Muscle of leg (tissue), 3 donors: ENCODE measurements at regions not wholly inside any gene's neighbourhood (a gene's known extent, or its start where the extent isn't known, plus 50 kb on each side); places are given as distances from the start of the nearest gene placed in this dataset.
"Not testable (repeated sequence)": the region's sequence is repeated elsewhere in the genome, so short reads cannot be mapped to it uniquely, and the experiment has no call there.

ENCODE experiments used
- DNase-seq: peaks from one replicate; pipeline ENCODE4 v3.0.0; 2013
- H3K27ac ChIP-seq: one replicate; pipeline ENCODE4 v1.5.1; 2013; ENCODE audit warnings: mild to moderate bottlenecking, low read length, control low read depth
- H3K27me3 ChIP-seq: one replicate; pipeline ENCODE4 v1.6.1; 2013; ENCODE audit warnings: low read length; ENCODE audit not compliant: control insufficient read depth, insufficient read depth
- H3K36me3 ChIP-seq: one replicate; pipeline ENCODE4 v1.6.1; 2013; ENCODE audit warnings: low read length; ENCODE audit not compliant: control insufficient read depth, insufficient read depth
- H3K4me1 ChIP-seq: one replicate; pipeline ENCODE4 v1.6.1; 2013; ENCODE audit warnings: low read length; ENCODE audit not compliant: control insufficient read depth, insufficient read depth
- H3K4me3 ChIP-seq: one replicate; pipeline ENCODE4 v1.5.1; 2013; ENCODE audit warnings: low read length, control low read depth
- H3K9me3 ChIP-seq: replicated peaks from 2 replicates; pipeline ENCODE4 v1.6.1; 2013; ENCODE audit warnings: low read depth, low read length; ENCODE audit not compliant: control insufficient read depth
- WGBS: methylation state at CpG from one replicate; pipeline ENCODE4 v1.1.5; 2013; ENCODE audit warnings: missing lambda C conversion rate; ENCODE audit not compliant: insufficient coverage; 5-methylcytosine and 5-hydroxymethylcytosine counted together

- H3K4me1 ChIP-seq: peaks cover 80% of the 10 kb centered on the region
- H3K27ac ChIP-seq: peak overlapping the region; percentile 60
Measured at GRCh38 chr16:85202631-85203461, 90.6 kb upstream of the CIBAR2 start.

GRCh38 chr16:85203462-85203813, 91.2 kb upstream of the CIBAR2 start:
- Histone ChIP-seq H3K4me1 (peaks cover 74% of the 10 kb centered on the region), H3K4me3 (no peak overlapping the region), H3K27me3 (no peaks in the 10 kb centered on the region), H3K9me3 (no peaks in the 10 kb centered on the region), H3K27ac (no peak overlapping the region), H3K36me3 (peaks cover 7% of the 10 kb centered on the region)
- no peak for DNase-seq
- 75% methylated on average over 1 of the region's 5 CpGs for WGBS

More at GRCh38 chr16:85202631-85203461, 90.6 kb upstream of the CIBAR2 start:
- H3K27me3 ChIP-seq: no peaks in the 10 kb centered on the region
- H3K36me3 ChIP-seq: peaks cover 3% of the 10 kb centered on the region
- H3K4me3 ChIP-seq: no peak overlapping the region
- peak; percentile 84 for DNase-seq
- 49% methylated on average over 15 of the region's 21 CpGs for WGBS
- H3K9me3 ChIP-seq: no peaks in the 10 kb centered on the region

GRCh38 chr16:85204242-85205010, 92.2 kb upstream of the CIBAR2 start:
- 78% methylated on average over 1 of the region's 7 CpGs for WGBS
- H3K27me3 ChIP-seq: no peaks in the 10 kb centered on the region
- no peak overlapping the region for H3K27ac ChIP-seq
- H3K36me3 ChIP-seq: peaks cover 7% of the 10 kb centered on the region
- H3K9me3 ChIP-seq: no peaks in the 10 kb centered on the region
- H3K4me1 ChIP-seq: peaks cover 72% of the 10 kb centered on the region
- no peak for DNase-seq
- no peak overlapping the region for H3K4me3 ChIP-seq

- H3K36me3 ChIP-seq, DNase-seq, H3K27me3 ChIP-seq, H3K9me3 ChIP-seq, H3K27ac ChIP-seq, H3K4me3 ChIP-seq: not testable (repeated sequence)
- H3K4me1 ChIP-seq: peaks cover 73% of the 10 kb centered on the region
- 94% methylated on average over 3 of the region's 6 CpGs for WGBS
Measured at GRCh38 chr16:85205257-85205656, 93.0 kb upstream of the CIBAR2 start.

GRCh38 chr16:85205747-85206471, 93.6 kb upstream of the CIBAR2 start:
- H3K27me3 ChIP-seq: no peaks in the 10 kb centered on the region
- 28% methylated on average over 22 of the region's 23 CpGs for WGBS
- H3K27ac ChIP-seq: no peak overlapping the region
- peaks cover 7% of the 10 kb centered on the region for H3K36me3 ChIP-seq
- H3K9me3 ChIP-seq: no peaks in the 10 kb centered on the region
- peak; percentile 59 for DNase-seq
- no peak overlapping the region for H3K4me3 ChIP-seq
- H3K4me1 ChIP-seq: peaks cover 72% of the 10 kb centered on the region

- Histone ChIP-seq H3K36me3 (peaks cover 7% of the 10 kb centered on the region), H3K4me1 (peaks cover 71% of the 10 kb centered on the region), H3K27me3 (no peaks in the 10 kb centered on the region), H3K27ac (peak overlapping the region; percentile 47), H3K9me3 (no peaks in the 10 kb centered on the region), H3K4me3 (no peak overlapping the region)
- DNase-seq: peak; percentile 88
- 12% methylated on average over 19 of the region's 31 CpGs for WGBS
Measured at GRCh38 chr16:85206472-85207356, 94.4 kb upstream of the CIBAR2 start.

- Histone ChIP-seq H3K27me3 (no peaks in the 10 kb centered on the region), H3K4me3 (no peak overlapping the region), H3K4me1 (peaks cover 68% of the 10 kb centered on the region), H3K36me3 (peaks cover 7% of the 10 kb centered on the region), H3K9me3 (no peaks in the 10 kb centered on the region), H3K27ac (peak overlapping the region; percentile 47)
- 56% methylated on average over 15 of the region's 24 CpGs for WGBS
- DNase-seq: no peak
Measured at GRCh38 chr16:85207357-85207921, 95.2 kb upstream of the CIBAR2 start.

GRCh38 chr16:85208181-85208580, 95.9 kb upstream of the CIBAR2 start:
- no peaks in the 10 kb centered on the region for H3K27me3 ChIP-seq
- 92% methylated on average over 15 of the region's 17 CpGs for WGBS
- DNase-seq: no peak

More at GRCh38 chr16:85208181-85208580, 95.9 kb upstream of the CIBAR2 start:
- Histone ChIP-seq H3K4me3 (no peak overlapping the region), H3K4me1 (peaks cover 62% of the 10 kb centered on the region), H3K9me3 (no peaks in the 10 kb centered on the region), H3K36me3 (peaks cover 7% of the 10 kb centered on the region), H3K27ac (no peak overlapping the region)
